K562 (cell line): ENCODE measurements at regions not wholly inside any gene's neighbourhood (a gene's known extent, or its start where the extent isn't known, plus 50 kb on each side); places are given as distances from the start of the nearest gene placed in this dataset.

Source experiments
- FOXK2 ChIP-seq, 2 experiments: fragments of 450-650 bp; IDR thresholded peaks in 1 of 2; conservative IDR thresholded peaks in 1 of 2; 2 replicates each; pipeline ENCODE4 v1.6.1; 2016; ENCODE audit warnings: low read depth in 2 of 2, mild to moderate bottlenecking in 1 of 2
- GTF2A2 ChIP-seq: IDR thresholded peaks from 2 replicates; pipeline ENCODE4 v1.6.1; 2016; ENCODE audit warnings: mild to moderate bottlenecking, missing genetic modification characterization, missing compliant biosample characterization
- LARP7 ChIP-seq: fragments of 450-650 bp; IDR thresholded peaks from 2 replicates; pipeline ENCODE4 v1.6.1; 2016
- PRDM10 ChIP-seq: fragments of 450-650 bp; IDR thresholded peaks from 2 replicates; pipeline ENCODE4 v1.6.1; 2018; ENCODE audit not compliant: partially characterized antibody
- PTRF ChIP-seq: fragments of 450-650 bp; IDR thresholded peaks from 2 replicates; pipeline ENCODE4 v1.6.1; 2016; ENCODE audit warnings: mild to moderate bottlenecking, missing genetic modification characterization, missing compliant biosample characterization
- SMC3 ChIP-seq: conservative IDR thresholded peaks from 2 replicates; pipeline ENCODE4 v1.6.1; 2011; ENCODE audit warnings: low read depth, low read length, improper control_type of control experiment; ENCODE audit not compliant: insufficient read depth
- ZNF239 ChIP-seq: fragments of 250-450 bp; sonication (Bioruptor Pico); IDR thresholded peaks from 2 replicates; pipeline ENCODE4 v1.4.0; 2020; ENCODE audit warnings: mild to moderate bottlenecking
- ZSCAN29 ChIP-seq: fragments of 450-650 bp; IDR thresholded peaks from 2 replicates; pipeline ENCODE4 v1.6.1; 2017
- TF ChIP-seq, protein P1 (sequence below): sonication (generic); formaldehyde crosslinking; IDR thresholded peaks from 2 replicates; pipeline ENCODE4 v1.8.0; 2023; ENCODE audit warnings: missing genetic modification reagents, mild to moderate bottlenecking, borderline replicate concordance

DNA sequence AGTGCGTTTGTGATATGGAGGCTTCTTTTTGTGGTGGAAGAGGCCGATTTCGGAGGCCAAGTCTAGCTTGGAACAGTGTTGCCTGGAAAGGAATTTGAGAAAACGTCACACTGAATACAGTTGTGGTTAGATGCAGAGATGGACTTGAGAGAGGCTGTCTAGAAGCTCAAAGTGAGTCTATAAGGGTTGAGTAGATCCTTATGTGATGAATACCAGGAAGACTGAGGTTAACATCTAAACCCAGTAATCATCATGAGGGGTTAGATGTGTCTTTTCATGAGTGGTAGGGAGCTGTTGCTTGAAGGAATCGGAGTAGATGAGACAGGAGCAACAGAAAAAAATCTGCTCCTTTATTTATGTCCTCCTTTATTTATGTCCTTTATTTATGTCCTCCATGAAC, 114.6 kb upstream of the IVNS1ABP start (continued):
- TF ChIP-seq GTF2A2 (tag), result no peak
- TF ChIP-seq, protein P1, sequence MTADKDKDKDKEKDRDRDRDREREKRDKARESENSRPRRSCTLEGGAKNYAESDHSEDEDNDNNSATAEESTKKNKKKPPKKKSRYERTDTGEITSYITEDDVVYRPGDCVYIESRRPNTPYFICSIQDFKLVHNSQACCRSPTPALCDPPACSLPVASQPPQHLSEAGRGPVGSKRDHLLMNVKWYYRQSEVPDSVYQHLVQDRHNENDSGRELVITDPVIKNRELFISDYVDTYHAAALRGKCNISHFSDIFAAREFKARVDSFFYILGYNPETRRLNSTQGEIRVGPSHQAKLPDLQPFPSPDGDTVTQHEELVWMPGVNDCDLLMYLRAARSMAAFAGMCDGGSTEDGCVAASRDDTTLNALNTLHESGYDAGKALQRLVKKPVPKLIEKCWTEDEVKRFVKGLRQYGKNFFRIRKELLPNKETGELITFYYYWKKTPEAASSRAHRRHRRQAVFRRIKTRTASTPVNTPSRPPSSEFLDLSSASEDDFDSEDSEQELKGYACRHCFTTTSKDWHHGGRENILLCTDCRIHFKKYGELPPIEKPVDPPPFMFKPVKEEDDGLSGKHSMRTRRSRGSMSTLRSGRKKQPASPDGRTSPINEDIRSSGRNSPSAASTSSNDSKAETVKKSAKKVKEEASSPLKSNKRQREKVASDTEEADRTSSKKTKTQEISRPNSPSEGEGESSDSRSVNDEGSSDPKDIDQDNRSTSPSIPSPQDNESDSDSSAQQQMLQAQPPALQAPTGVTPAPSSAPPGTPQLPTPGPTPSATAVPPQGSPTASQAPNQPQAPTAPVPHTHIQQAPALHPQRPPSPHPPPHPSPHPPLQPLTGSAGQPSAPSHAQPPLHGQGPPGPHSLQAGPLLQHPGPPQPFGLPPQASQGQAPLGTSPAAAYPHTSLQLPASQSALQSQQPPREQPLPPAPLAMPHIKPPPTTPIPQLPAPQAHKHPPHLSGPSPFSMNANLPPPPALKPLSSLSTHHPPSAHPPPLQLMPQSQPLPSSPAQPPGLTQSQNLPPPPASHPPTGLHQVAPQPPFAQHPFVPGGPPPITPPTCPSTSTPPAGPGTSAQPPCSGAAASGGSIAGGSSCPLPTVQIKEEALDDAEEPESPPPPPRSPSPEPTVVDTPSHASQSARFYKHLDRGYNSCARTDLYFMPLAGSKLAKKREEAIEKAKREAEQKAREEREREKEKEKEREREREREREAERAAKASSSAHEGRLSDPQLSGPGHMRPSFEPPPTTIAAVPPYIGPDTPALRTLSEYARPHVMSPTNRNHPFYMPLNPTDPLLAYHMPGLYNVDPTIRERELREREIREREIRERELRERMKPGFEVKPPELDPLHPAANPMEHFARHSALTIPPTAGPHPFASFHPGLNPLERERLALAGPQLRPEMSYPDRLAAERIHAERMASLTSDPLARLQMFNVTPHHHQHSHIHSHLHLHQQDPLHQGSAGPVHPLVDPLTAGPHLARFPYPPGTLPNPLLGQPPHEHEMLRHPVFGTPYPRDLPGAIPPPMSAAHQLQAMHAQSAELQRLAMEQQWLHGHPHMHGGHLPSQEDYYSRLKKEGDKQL (CRISPR knock-in tag), result no peak
- TF ChIP-seq ZNF239 (CRISPR knock-in tag), result no peak
- no peak for TF ChIP-seq SMC3
- TF ChIP-seq LARP7, result no peak
- TF ChIP-seq PRDM10, result no peak
- TF ChIP-seq ZSCAN29, result no peak
- no peak for TF ChIP-seq PTRF (tag)
- TF ChIP-seq FOXK2 (conservative IDR thresholded peaks at IDR 0.05 in 1 of 2, IDR thresholded peaks at IDR 0.05 in 1 of 2; ENCODE audit: low read depth in 2 of 2), result no peak
- TF ChIP-seq, all 486 proteins: peak for 0
